ENCODE measurements at regions not wholly inside any gene's neighbourhood (a gene's known extent, or its start where the extent isn't known, plus 50 kb on each side); places are given as distances from the start of the nearest gene placed in this dataset.

- 17 to 20% methylated on average over 3 of the region's 3 CpGs for WGBS, 2 donors
- ATAC-seq (ENCODE audit: low FRiP score in 2 of 2), result peak in 1 of 2 donors; percentile 44
These were observed 137.8 kb upstream of the CPEB2 start for GRCh38 chr4:14864365-14865030.

DNA sequence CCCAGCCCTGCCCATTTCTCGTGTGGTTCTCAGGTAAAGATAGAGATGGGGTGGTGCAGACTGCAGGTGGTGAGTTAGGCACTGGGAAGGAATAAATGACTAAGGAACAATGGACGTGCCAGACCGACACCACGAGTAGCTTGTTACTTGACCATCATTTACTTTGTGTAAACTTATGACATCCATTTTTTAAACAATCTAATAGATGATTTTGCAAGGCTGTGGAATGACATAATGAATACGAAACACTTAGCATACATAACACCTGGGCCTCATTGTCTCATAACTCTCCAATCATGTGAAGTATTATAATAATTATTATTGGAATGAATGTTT, 137.3 kb upstream of the CPEB2 start:
- TF ChIP-seq EP300 (IDR thresholded peaks at IDR 0.05) (no peak), POLR2AphosphoS5 (IDR thresholded peaks at IDR 0.05) (no peak), POLR2A (IDR thresholded peaks at IDR 0.05) (no peak), CTCF (IDR thresholded peaks at IDR 0.05) (no peak)
- WGBS, 2 donors, result 33 to 58% methylated on average over 5 of the region's 5 CpGs
- no peak for DNase-seq

More at GRCh38 chr4:14864365-14865030, 137.8 kb upstream of the CPEB2 start:
- Histone ChIP-seq H3K4me1 (peaks cover 9 to 13% (median 11%) of the 10 kb centered on the region in 4 donors), H3K9me3 (no peaks in the 10 kb centered on the region), H3K27ac (no peak overlapping the region), H3K36me3 (no peaks in the 10 kb centered on the region), H3K27me3 (no peaks in the 10 kb centered on the region), H3K4me3 (no peak overlapping the region)
- no peak for TF ChIP-seq EP300 (IDR thresholded peaks at IDR 0.05)
- no peak for TF ChIP-seq POLR2A (IDR thresholded peaks at IDR 0.05)
- TF ChIP-seq POLR2AphosphoS5 (IDR thresholded peaks at IDR 0.05), result no peak
- DNase-seq, result no peak

GRCh38 chr4:14865804-14866203, 136.5 kb upstream of the CPEB2 start:
- Histone ChIP-seq H3K27ac (peak overlapping the region in 2 of 4 donors; percentile 25 to 35), H3K9me3 (no peaks in the 10 kb centered on the region), H3K27me3 (no peaks in the 10 kb centered on the region), H3K4me3 (no peak overlapping the region), H3K36me3 (no peaks in the 10 kb centered on the region), H3K4me1 (peaks cover 9 to 13% (median 11%) of the 10 kb centered on the region in 4 donors)
- ATAC-seq (ENCODE audit: low FRiP score in 2 of 2), result no peak
- DNase-seq, result no peak
- TF ChIP-seq EP300 (IDR thresholded peaks at IDR 0.05) (peak in 1 of 4 donors; percentile 84), CTCF (IDR thresholded peaks at IDR 0.05) (no peak)

More for the DNA sequence above, 137.3 kb upstream of the CPEB2 start:
- Histone ChIP-seq H3K4me1 (peaks cover 9 to 13% (median 11%) of the 10 kb centered on the region in 4 donors), H3K4me3 (no peak overlapping the region), H3K9me3 (no peaks in the 10 kb centered on the region), H3K27me3 (no peaks in the 10 kb centered on the region), H3K27ac (no peak overlapping the region), H3K36me3 (no peaks in the 10 kb centered on the region)
- ATAC-seq (ENCODE audit: low FRiP score in 2 of 2), result no peak

DNA sequence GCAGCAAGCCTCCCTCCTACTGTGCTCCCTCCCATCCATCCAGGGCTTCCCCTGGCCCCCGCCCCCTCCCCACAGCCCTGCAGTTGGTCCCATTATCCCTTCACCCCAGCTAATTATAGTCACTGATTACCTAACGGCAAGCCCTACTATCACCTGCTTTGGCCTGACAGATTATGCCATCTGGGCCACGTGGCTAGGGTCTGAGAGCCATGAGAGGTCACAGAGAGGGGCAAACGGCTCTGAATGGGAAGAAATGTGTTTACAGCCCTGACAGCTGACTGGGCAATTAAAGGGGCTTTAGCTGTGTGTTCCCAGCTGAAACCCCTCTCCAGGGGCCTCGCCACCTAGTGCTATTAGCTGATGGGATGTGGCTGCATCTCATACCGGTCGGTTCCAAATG, 134.4 kb upstream of the CPEB2 start:
- no peaks in the 10 kb centered on the region for H3K36me3 ChIP-seq
- no peaks in the 10 kb centered on the region for H3K27me3 ChIP-seq
- no peak for TF ChIP-seq CTCF (IDR thresholded peaks at IDR 0.05)
- TF ChIP-seq POLR2A (IDR thresholded peaks at IDR 0.05), result no peak
- no peak for TF ChIP-seq EP300 (IDR thresholded peaks at IDR 0.05)
- no peak for TF ChIP-seq POLR2AphosphoS5 (IDR thresholded peaks at IDR 0.05)
- no peak overlapping the region for H3K27ac ChIP-seq
- no peaks in the 10 kb centered on the region for H3K9me3 ChIP-seq
- peaks cover 9 to 13% (median 11%) of the 10 kb centered on the region in 4 donors for H3K4me1 ChIP-seq
- no peak for ATAC-seq (ENCODE audit: low FRiP score in 2 of 2)
- no peak overlapping the region for H3K4me3 ChIP-seq
- peak in 1 of 2 donors; percentile 8 for DNase-seq
- WGBS, 2 donors, result 65 to 70% methylated on average over 5 to 7 of the region's 7 CpGs

DNA sequence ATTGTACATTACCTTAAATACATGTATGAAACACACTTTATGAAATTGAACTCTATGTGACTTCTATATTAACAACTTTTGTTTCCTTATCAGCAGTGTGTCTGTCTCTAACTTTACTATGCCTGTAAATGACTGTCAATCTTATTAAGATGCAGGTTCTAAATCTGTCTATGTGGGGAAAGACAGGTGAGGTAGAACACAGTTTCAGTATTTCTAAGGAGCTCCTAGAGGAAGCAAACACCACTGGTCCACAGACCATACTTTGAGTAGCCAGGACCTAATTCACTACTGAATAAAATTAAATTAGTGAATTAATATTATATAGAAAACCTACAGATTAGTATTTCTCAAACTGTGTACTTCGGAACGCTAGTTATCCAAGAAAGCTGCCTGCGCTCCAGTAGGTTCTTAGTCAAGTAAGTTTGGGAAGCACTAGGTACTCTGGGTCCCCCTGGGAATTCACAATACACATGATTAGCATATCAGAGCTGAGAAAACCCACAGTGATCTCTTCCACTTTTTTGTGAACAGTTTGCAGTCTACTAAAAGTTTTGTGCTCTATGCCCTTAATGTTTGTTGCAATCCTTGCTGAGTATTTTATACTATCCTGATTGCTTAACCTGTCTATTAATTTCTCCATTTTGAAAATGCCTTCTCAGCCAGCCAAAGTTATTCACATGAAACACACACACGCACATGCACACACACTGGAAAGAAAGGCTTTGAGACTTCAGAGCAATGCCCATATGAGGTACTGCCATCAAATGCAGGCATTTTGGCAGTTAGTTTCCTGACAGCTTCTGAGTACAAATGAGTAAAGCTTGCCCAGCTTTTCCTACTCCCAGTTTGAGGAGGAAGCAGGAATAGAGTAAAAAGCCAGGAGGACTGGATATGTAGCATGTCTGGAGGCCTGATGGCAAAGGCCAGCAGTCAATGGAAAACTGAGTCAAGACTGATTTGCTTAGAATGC, 133.6 kb upstream of the CPEB2 start:
- ATAC-seq (ENCODE audit: low FRiP score in 2 of 2) (no peak), DNase-seq (no peak)
- Histone ChIP-seq H3K27ac (no peak overlapping the region), H3K4me3 (no peak overlapping the region), H3K9me3 (no peaks in the 10 kb centered on the region), H3K4me1 (peaks cover 9 to 13% (median 11%) of the 10 kb centered on the region in 4 donors), H3K36me3 (no peaks in the 10 kb centered on the region), H3K27me3 (no peaks in the 10 kb centered on the region)
- WGBS, 2 donors, result 90 to 95% methylated on average over 4 of the region's 4 CpGs
- TF ChIP-seq EP300 (IDR thresholded peaks at IDR 0.05), result no peak
